ENCODE measurements at regions not wholly inside any gene's neighbourhood (a gene's known extent, or its start where the extent isn't known, plus 50 kb on each side); places are given as distances from the start of the nearest gene placed in this dataset.

DNA sequence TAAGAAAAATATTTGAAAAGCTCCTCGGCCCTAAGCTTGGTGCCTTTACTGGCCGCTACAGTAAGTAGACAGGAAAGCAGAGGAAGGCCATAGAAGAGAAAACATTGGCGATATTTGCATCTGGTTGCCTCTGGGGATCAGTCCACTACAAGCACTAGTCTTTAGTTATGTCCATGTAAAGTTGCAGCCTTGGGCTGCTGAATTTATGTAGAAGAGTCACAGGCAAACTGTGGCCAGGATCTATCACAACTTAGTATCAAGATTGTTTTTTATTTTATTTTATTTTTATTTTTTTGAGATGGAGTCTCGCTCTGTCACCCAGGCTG lies 228.7 kb upstream of the CAMK1G start:
- TF ChIP-seq TAF1 (IDR thresholded peaks at IDR 0.05; ENCODE audit: borderline replicate concordance, insufficient read depth, low read length): no peak
- TF ChIP-seq POLR2AphosphoS5 (IDR thresholded peaks at IDR 0.05; ENCODE audit: low read depth, low read length): no peak

Measured in PFSK-1 (cell line).